Activated CD4-positive, alpha-beta T cell treated with anti-CD3 and anti-CD28 coated beads for 36 hours (primary cell): ENCODE measurements at regions not wholly inside any gene's neighbourhood (a gene's known extent, or its start where the extent isn't known, plus 50 kb on each side); places are given as distances from the start of the nearest gene placed in this dataset.
"Not testable (repeated sequence)": the region's sequence is repeated elsewhere in the genome, so short reads cannot be mapped to it uniquely, and the experiment has no call there.

Source experiments
- ATAC-seq: fragments of 200-7000 bp; cut with Tn5 transposase; one replicate; pipeline ENCODE4 v1.10.0; 2021; ENCODE audit warnings: mild to moderate bottlenecking, moderate library complexity
- CTCF ChIA-PET: fragments of 350-600 bp; sonication (Branson Sonifier 250); formaldehyde crosslinking; loops from one replicate; lab custom pipeline; 2021; ENCODE audit warnings: antibody characterized with exemption; lab: Charles Lee
- POLR2A ChIA-PET: fragments of 350-600 bp; sonication (Branson Sonifier 250); formaldehyde crosslinking; loops from one replicate; lab custom pipeline; 2021; ENCODE audit warnings: antibody characterized with exemption, inconsistent platforms; lab: Charles Lee
- DNase-seq: peaks from one replicate; pipeline ENCODE4 v3.0.0-alpha.2; 2020
- H3K27ac Mint-ChIP-seq: one replicate; pipeline ENCODE4 v1.8.0; 2021; ENCODE audit warnings: mixed read lengths
- H3K27me3 Mint-ChIP-seq: one replicate; pipeline ENCODE4 v1.8.0; 2021; ENCODE audit warnings: mixed read lengths
- H3K36me3 Mint-ChIP-seq: one replicate; pipeline ENCODE4 v1.8.0; 2021; ENCODE audit warnings: low read depth, mixed read lengths
- H3K4me1 Mint-ChIP-seq: one replicate; pipeline ENCODE4 v1.8.0; 2021; ENCODE audit warnings: mixed read lengths
- H3K4me3 Mint-ChIP-seq: one replicate; pipeline ENCODE4 v1.8.0; 2021; ENCODE audit warnings: mild to moderate bottlenecking, moderate library complexity, mixed read lengths
- H3K9me3 Mint-ChIP-seq: one replicate; pipeline ENCODE4 v1.8.0; 2021; ENCODE audit warnings: low read depth, mixed read lengths
- intact Hi-C, 2 experiments: fragments of 100-400 bp; cut with DNase I in 1 of 2; cut with micrococcal nuclease in 1 of 2; formaldehyde crosslinking; loops; one replicate each; pipeline versions ENCODE4 v1.14.2 to v1.15.1; 2022 to 2024; cut with DNase I, micrococcal nuclease

DNA sequence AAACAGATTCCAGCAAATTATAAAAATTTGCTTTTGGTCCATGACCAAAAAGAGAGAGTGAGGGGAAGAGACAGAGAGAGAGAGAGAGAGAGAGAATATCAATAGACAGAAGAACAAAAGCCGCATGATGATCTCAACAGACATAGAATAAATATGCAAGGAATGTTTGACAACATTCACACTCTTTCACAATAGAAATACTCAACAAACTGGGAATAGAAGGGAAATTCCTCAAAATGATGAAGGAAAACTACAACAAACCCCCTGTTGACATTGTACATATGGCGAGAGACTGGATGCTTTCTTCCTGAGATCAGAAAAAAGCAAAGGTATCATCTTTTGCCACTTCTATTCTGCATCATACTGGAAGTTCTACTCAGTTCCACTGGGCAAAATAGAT is 309.7 kb downstream of the RAD51AP2 start:
- DNase-seq (no peak), ATAC-seq (no peak)
- POLR2A ChIA-PET, result no interaction called here
- H3K9me3 Mint-ChIP-seq, result peaks cover 7% of the 10 kb centered on the region
- CTCF ChIA-PET, result no interaction called here
- H3K27ac Mint-ChIP-seq, result no peak overlapping the region
- no peak overlapping the region for H3K4me3 Mint-ChIP-seq
- intact Hi-C loops, result no loop called here
- H3K27me3 Mint-ChIP-seq, result no peaks in the 10 kb centered on the region
- no peaks in the 10 kb centered on the region for H3K36me3 Mint-ChIP-seq
- H3K4me1 Mint-ChIP-seq, result no peaks in the 10 kb centered on the region

DNA sequence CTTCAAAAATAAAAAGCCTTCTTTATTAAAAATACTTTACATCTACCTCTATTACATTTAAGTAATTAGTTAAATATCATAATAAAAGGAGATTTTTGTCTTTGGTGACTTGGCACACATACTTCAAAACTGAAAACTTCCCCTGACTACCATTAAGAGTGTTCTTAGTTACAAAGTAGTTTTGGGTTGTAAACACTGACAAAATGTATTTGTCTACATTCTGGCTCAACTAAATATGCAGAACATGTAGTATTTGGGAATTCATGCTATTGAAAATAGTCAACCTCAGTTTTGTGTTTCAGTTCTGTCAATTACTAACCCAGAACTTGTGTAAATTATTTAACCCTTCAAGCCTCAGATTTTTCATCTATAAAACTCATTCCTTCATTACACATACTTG is 311.5 kb downstream of the RAD51AP2 start:
- intact Hi-C loops, result no loop called here
- ChIA-PET POLR2A (no interaction called here), CTCF (interaction anchor here (0.6 kb wide), 1 partner anchor 93 kb away, joined by 3 read pairs; no protein-coding TSS in a partner anchor)
- no peak for ATAC-seq
- no peak for DNase-seq
- H3K27ac Mint-ChIP-seq, result no peak overlapping the region
- H3K27me3 Mint-ChIP-seq, result no peaks in the 10 kb centered on the region
- peaks cover 5% of the 10 kb centered on the region for H3K9me3 Mint-ChIP-seq
- H3K4me1 Mint-ChIP-seq, result no peaks in the 10 kb centered on the region
- H3K4me3 Mint-ChIP-seq, result no peak overlapping the region
- H3K36me3 Mint-ChIP-seq, result no peaks in the 10 kb centered on the region

GRCh38 chr2:17204214-17204613 is 314.0 kb downstream of the RAD51AP2 start:
- H3K9me3 Mint-ChIP-seq, H3K27me3 Mint-ChIP-seq, H3K36me3 Mint-ChIP-seq, H3K27ac Mint-ChIP-seq, intact Hi-C loops, CTCF ChIA-PET, H3K4me1 Mint-ChIP-seq, H3K4me3 Mint-ChIP-seq, ATAC-seq, DNase-seq: not testable (repeated sequence)
- POLR2A ChIA-PET, result interaction anchor here (0.6 kb wide), 1 partner anchor 67 kb away, joined by 3 read pairs; no protein-coding TSS in a partner anchor

- POLR2A ChIA-PET, H3K36me3 Mint-ChIP-seq, DNase-seq, H3K4me3 Mint-ChIP-seq, H3K27ac Mint-ChIP-seq, H3K4me1 Mint-ChIP-seq, CTCF ChIA-PET, H3K27me3 Mint-ChIP-seq, H3K9me3 Mint-ChIP-seq, intact Hi-C loops, ATAC-seq: not testable (repeated sequence)
These were observed 315.6 kb downstream of the RAD51AP2 start for GRCh38 chr2:17202628-17203027.

- no peak overlapping the region for H3K27ac Mint-ChIP-seq
- ChIA-PET CTCF (interaction anchor here (0.7 kb wide), 1 partner anchor 39 kb away, joined by 3 read pairs; no protein-coding TSS in a partner anchor), POLR2A (no interaction called here)
- ATAC-seq (no peak), DNase-seq (no peak)
- H3K4me1 Mint-ChIP-seq, result no peaks in the 10 kb centered on the region
- H3K27me3 Mint-ChIP-seq, result no peaks in the 10 kb centered on the region
- no peak overlapping the region for H3K4me3 Mint-ChIP-seq
- H3K9me3 Mint-ChIP-seq, result peaks cover 2% of the 10 kb centered on the region
- intact Hi-C loops, result no loop called here
- no peaks in the 10 kb centered on the region for H3K36me3 Mint-ChIP-seq
These were observed 318.5 kb downstream of the RAD51AP2 start for GRCh38 chr2:17199741-17200140.

GRCh38 chr2:17196380-17196779 is 321.9 kb downstream of the RAD51AP2 start:
- CTCF ChIA-PET, result no interaction called here
- POLR2A ChIA-PET, result no interaction called here
- intact Hi-C loops, result no loop called here
- Mint-ChIP-seq H3K9me3 (no peaks in the 10 kb centered on the region), H3K27ac (no peak overlapping the region), H3K4me3 (no peak overlapping the region), H3K27me3 (no peaks in the 10 kb centered on the region), H3K36me3 (no peaks in the 10 kb centered on the region), H3K4me1 (no peaks in the 10 kb centered on the region)
- DNase-seq (no peak), ATAC-seq (no peak)

GRCh38 chr2:17195016-17195415 is 323.2 kb downstream of the RAD51AP2 start:
- intact Hi-C loops, result no loop called here
- CTCF ChIA-PET, result no interaction called here

DNA sequence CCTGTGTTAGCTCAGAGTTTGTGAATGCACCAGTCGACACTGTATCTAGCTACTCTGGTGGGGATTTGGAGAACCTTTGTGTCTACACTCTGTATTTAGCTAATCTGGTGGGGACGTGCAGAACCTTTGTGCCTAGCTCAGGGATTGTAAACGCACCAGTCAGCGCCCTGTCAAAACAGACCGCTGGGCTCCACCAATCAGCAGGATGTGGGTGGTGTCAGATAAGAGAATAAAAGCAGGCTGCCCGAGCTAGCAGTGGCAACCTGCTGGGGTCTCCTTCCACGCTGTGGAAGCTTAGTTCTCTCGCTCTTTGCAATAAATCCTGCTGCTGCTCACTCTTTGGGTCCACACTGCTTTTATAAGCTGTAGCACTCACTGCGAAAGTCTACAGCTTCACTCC is 324.2 kb downstream of the RAD51AP2 start:
- Mint-ChIP-seq H3K9me3 (no peaks in the 10 kb centered on the region), H3K27me3 (no peaks in the 10 kb centered on the region), H3K27ac (no peak overlapping the region), H3K36me3 (no peaks in the 10 kb centered on the region), H3K4me3 (no peak overlapping the region), H3K4me1 (no peaks in the 10 kb centered on the region)
- POLR2A ChIA-PET, result no interaction called here
- DNase-seq, result no peak
- intact Hi-C loops, result no loop called here
- CTCF ChIA-PET, result no interaction called here
- ATAC-seq, result no peak

More at GRCh38 chr2:17195016-17195415, 323.2 kb downstream of the RAD51AP2 start:
- no peak overlapping the region for H3K27ac Mint-ChIP-seq
- POLR2A ChIA-PET, result no interaction called here
- no peaks in the 10 kb centered on the region for H3K4me1 Mint-ChIP-seq
- H3K9me3 Mint-ChIP-seq, result no peaks in the 10 kb centered on the region
- ATAC-seq (no peak), DNase-seq (no peak)
- no peak overlapping the region for H3K4me3 Mint-ChIP-seq
- no peaks in the 10 kb centered on the region for H3K36me3 Mint-ChIP-seq
- H3K27me3 Mint-ChIP-seq, result no peaks in the 10 kb centered on the region

GRCh38 chr2:17193433-17193890 is 324.8 kb downstream of the RAD51AP2 start:
- H3K4me1 Mint-ChIP-seq, H3K27me3 Mint-ChIP-seq, H3K4me3 Mint-ChIP-seq, CTCF ChIA-PET, intact Hi-C loops, H3K9me3 Mint-ChIP-seq, ATAC-seq, H3K27ac Mint-ChIP-seq, DNase-seq, POLR2A ChIA-PET, H3K36me3 Mint-ChIP-seq: not testable (repeated sequence)

- ChIA-PET POLR2A (no interaction called here), CTCF (interaction anchor here (0.6 kb wide), 1 partner anchor 16 kb away, joined by 3 read pairs; no protein-coding TSS in a partner anchor)
- ATAC-seq (no peak), DNase-seq (no peak)
- H3K36me3 Mint-ChIP-seq, result no peaks in the 10 kb centered on the region
- H3K4me1 Mint-ChIP-seq, result no peaks in the 10 kb centered on the region
- intact Hi-C loops, result no loop called here
- no peak overlapping the region for H3K4me3 Mint-ChIP-seq
- no peaks in the 10 kb centered on the region for H3K27me3 Mint-ChIP-seq
- no peaks in the 10 kb centered on the region for H3K9me3 Mint-ChIP-seq
- H3K27ac Mint-ChIP-seq, result no peak overlapping the region
These were observed 327.0 kb downstream of the RAD51AP2 start for GRCh38 chr2:17191223-17191622.

DNA sequence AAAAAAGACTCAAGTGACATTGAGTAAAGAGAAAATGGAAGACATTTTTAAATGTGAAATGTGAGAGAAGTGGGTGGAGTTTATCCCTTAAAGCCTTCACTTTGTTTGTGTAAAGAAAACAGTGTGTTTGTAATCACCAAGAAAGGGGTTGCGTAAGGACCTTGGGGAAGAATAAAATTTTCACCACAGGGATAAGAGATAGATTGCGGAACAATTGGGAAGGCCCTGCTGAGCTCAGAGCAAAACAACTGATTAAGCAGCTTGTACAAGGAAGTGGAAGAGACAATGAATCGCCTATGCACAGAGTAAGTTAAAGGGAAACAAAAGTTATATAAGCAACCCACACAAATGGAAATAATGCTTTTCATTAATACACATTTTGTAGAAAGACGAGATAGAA is 327.7 kb downstream of the RAD51AP2 start:
- no peak for ATAC-seq
- Mint-ChIP-seq H3K4me1 (no peaks in the 10 kb centered on the region), H3K27me3 (no peaks in the 10 kb centered on the region), H3K27ac (no peak overlapping the region), H3K4me3 (no peak overlapping the region), H3K36me3 (no peaks in the 10 kb centered on the region), H3K9me3 (no peaks in the 10 kb centered on the region)
- ChIA-PET POLR2A (no interaction called here), CTCF (interaction anchor here (0.6 kb wide), 1 partner anchor 17 kb away, joined by 3 read pairs; no protein-coding TSS in a partner anchor)
- DNase-seq, result no peak
- intact Hi-C loops, result no loop called here

GRCh38 chr2:17188721-17189120 is 329.5 kb downstream of the RAD51AP2 start:
- H3K4me3 Mint-ChIP-seq, result no peak overlapping the region
- intact Hi-C loops, result no loop called here

More at GRCh38 chr2:17188721-17189120, 329.5 kb downstream of the RAD51AP2 start:
- Mint-ChIP-seq H3K27ac (no peak overlapping the region), H3K36me3 (no peaks in the 10 kb centered on the region), H3K4me1 (no peaks in the 10 kb centered on the region), H3K9me3 (no peaks in the 10 kb centered on the region), H3K27me3 (no peaks in the 10 kb centered on the region)
- DNase-seq, result no peak
- CTCF ChIA-PET, result interaction anchor here (0.6 kb wide), 1 partner anchor 935 kb away, joined by 3 read pairs; no protein-coding TSS in a partner anchor
- no peak for ATAC-seq
- POLR2A ChIA-PET, result no interaction called here
